Esophagus squamous epithelium (tissue), 4 donors: ENCODE measurements at regions not wholly inside any gene's neighbourhood (a gene's known extent, or its start where the extent isn't known, plus 50 kb on each side); places are given as distances from the start of the nearest gene placed in this dataset.

Experiments used
- POLR2A ChIP-seq, 4 donors: fragments of 450-650 bp; IDR thresholded peaks; one replicate each; pipeline ENCODE4 v1.6.1; 2017; ENCODE audit warnings: antibody characterized with exemption in 4 of 4, mild to moderate bottlenecking in 4 of 4, moderate library complexity in 3 of 4
- TF ChIP-seq, protein P1 (sequence below), 6 experiments: fragments of 450-650 bp in 4 of 6; fragments of 200-600 bp in 2 of 6; sonication (generic) in 2 of 6; IDR thresholded peaks; one replicate each; pipeline ENCODE4 v1.5.1; 2016 to 2019; ENCODE audit warnings: antibody characterized with exemption in 6 of 6, mild to moderate bottlenecking in 4 of 6, moderate library complexity in 4 of 6

DNA sequence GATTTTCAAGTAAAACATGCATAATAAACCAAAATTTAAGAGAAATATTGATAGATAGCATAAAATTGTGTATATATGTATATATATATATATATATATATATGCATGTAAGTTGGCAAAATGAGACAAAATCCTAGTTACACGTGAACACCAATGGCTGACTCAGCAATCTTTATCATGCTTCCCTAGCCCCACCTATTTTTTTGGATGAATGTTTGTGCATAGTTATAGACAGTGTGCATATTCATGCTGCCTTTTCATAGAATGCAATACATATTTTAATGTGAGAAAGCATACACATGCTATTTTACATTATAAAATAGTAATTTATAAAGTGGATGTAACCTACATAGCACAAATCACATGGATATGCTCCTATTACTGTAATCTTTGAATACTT is 230.3 kb downstream of the SH2D4B start:
- TF ChIP-seq, protein P1, sequence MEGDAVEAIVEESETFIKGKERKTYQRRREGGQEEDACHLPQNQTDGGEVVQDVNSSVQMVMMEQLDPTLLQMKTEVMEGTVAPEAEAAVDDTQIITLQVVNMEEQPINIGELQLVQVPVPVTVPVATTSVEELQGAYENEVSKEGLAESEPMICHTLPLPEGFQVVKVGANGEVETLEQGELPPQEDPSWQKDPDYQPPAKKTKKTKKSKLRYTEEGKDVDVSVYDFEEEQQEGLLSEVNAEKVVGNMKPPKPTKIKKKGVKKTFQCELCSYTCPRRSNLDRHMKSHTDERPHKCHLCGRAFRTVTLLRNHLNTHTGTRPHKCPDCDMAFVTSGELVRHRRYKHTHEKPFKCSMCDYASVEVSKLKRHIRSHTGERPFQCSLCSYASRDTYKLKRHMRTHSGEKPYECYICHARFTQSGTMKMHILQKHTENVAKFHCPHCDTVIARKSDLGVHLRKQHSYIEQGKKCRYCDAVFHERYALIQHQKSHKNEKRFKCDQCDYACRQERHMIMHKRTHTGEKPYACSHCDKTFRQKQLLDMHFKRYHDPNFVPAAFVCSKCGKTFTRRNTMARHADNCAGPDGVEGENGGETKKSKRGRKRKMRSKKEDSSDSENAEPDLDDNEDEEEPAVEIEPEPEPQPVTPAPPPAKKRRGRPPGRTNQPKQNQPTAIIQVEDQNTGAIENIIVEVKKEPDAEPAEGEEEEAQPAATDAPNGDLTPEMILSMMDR (IDR thresholded peaks at IDR 0.05) = no peak
- no peak for TF ChIP-seq POLR2A (IDR thresholded peaks at IDR 0.05)
